ENCODE measurements at regions not wholly inside any gene's neighbourhood (a gene's known extent, or its start where the extent isn't known, plus 50 kb on each side); places are given as distances from the start of the nearest gene placed in this dataset.
A peak's percentile ranks its signal among the peaks of the same experiment; 100 is the strongest.

GRCh38 chr1:240000634-240001033 is 91.0 kb upstream of the FMN2 start:
- no peak for DNase-seq

DNA sequence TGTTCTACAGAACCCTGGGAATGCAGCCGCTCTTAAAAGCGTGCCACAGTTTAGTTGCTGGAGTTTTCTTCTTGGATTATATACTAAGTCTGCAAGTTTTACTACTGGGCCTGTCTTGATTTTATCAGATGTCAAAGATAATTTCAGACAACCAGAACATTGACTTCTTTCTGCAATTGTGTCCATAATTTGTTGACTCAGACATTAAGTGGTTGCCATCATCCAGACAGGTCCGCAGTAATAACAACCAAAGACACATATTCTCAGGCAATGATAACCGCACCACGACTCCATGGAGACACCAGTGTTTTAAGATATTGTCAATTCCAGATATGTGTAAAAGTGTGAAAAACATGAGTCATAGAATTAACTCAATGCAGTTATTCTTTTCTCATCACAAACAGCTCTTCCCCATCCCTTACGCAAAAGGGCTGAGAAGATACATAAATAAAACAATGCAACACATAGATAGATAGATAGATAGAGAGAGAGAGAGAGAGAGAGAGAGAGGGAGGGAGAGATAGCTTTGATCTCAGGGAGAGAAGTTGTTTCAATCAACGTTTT is 90.4 kb upstream of the FMN2 start:
- no peak for DNase-seq

DNA sequence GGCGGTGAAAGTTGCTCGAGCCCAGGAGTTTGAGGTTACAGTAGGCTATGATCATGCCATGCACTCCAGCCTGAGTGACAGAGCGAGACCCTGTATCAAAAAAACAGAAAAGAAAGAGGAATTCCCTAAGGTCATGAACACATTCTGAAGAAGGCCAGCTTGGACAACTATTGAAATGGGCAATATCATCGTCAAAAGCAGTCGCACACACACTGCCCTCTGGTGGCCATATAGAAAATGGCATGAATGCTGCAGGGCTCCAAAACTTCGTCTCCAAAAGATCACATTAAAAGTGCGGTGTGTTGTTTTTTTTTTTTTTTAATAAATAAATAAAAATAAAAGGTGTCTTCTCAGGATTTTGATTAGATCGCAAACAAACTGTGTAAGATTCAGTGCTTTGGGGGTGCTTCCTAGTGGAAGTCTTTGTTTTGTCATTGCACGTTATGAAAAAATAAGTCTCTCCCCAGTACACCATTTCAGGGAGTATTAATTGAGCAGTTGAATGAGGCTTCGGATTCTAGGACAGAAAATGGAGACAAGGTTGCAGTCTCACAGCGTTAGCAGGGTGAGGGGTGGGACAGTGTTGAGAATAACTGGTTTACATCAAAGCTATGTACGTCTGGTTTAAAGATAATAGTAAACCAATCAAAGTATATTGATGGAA is 87.5 kb upstream of the FMN2 start:
- DNase-seq: peak; percentile 14

GRCh38 chr1:240005997-240006650 is 85.6 kb upstream of the FMN2 start:
- no peak for DNase-seq

GRCh38 chr1:240008298-240008697 is 83.4 kb upstream of the FMN2 start:
- DNase-seq: no peak

DNA sequence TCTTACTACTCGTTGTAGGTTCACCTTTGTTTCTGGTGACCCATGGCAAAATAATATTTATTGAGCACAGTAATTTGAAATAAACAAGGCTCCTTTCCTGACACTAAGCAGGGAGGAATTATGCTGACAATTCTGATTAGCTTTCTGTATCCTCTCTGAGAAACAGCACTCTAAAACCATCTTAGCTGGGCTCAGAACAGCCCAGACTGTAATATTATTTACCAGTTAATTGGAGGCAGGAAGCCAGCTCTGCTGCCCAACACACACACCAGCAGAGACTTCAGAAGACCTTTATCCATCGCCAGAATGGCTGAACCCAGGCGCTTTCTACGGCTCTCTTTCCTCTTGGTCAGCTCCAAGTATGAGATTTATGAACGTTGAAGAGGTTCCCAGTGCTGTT is 77.6 kb upstream of the FMN2 start:
- DNase-seq: no peak

GRCh38 chr1:240018617-240019016 is 73.1 kb upstream of the FMN2 start:
- no peak for DNase-seq

- DNase-seq: no peak
Observed at GRCh38 chr1:240019524-240019923, 72.2 kb upstream of the FMN2 start.

- no peak for DNase-seq
Observed at GRCh38 chr1:240020871-240021270, 70.8 kb upstream of the FMN2 start.

GRCh38 chr1:240021709-240022108 is 70.0 kb upstream of the FMN2 start:
- no peak for DNase-seq

- DNase-seq: peak; percentile 27
Observed at GRCh38 chr1:240027059-240027462, 64.6 kb upstream of the FMN2 start.

GRCh38 chr1:240029418-240029817 is 62.3 kb upstream of the FMN2 start:
- DNase-seq: no peak

DNA sequence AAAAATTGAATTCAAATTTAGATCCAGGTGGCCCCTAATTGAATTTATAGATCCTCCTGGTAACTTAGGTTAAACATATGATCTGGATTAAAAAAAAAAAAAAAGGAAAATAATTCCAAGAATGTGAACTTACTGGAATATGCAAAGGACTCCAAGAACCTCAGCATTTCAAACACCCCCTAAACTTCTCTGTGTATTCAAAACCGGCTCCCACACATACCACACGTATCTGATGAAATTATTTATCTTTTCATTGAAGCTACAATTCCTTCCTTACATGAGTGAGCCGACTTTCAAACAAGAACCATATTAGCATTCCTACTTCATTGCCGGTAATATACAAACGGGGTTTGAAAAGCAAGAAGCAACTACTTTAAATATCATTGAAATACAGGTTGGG is 61.4 kb upstream of the FMN2 start:
- no peak for DNase-seq

DNA sequence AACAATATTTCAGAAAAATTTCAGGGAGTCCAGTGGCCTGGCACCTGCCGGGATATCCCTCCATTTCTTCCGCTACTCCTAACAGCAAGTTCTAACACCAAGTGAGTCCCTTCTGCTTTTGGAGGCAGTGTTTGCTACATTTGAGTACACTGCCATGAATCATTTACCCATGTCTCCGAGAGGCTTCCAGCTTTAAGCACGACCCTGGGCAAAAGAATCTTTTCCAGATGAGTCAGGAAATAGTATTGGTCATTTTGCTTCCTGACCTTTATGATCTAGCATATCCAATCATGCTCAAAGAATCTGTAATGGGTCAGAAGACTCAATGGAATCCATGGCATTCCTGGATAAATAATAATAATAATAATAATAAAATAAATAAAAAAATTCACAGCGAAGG is 60.7 kb upstream of the FMN2 start:
- DNase-seq: no peak

DNA sequence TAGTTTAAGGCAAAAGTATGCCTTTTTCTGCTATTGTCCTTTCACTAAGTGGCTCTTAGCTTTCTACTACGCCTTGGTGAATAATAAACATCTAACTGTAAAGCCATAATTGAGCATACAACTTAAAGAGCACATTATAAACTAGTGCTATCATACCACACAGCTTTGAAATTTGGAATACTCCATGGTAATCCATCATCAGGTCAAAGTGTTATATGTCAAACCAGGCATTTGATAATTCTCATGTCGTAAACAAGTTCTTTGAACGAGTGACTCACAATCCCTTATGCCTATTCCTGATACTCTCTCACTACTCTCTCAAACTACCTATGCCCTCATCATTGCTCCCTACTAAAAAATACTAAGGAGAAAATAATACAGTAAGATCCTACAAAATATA is 60.3 kb upstream of the FMN2 start:
- no peak for DNase-seq

DNA sequence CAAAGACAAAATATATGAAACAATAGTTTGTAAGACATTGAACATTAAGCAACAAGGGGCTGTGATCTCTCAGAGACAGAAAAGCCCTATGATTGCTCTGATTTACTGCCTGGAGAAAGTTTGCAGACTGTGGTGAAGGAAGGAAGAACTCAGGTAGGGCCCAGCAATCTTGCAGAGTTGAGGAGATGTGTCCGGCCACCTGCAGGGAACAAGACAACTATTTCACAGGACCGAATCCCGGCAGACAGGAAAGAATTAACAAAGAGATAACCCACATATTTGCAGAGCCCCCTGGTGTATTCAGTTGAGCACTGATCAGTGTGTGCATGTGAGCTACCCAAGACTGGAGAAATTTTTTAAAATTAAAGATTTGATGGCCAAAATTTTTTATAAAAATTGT is 58.3 kb upstream of the FMN2 start:
- no peak for DNase-seq

DNA sequence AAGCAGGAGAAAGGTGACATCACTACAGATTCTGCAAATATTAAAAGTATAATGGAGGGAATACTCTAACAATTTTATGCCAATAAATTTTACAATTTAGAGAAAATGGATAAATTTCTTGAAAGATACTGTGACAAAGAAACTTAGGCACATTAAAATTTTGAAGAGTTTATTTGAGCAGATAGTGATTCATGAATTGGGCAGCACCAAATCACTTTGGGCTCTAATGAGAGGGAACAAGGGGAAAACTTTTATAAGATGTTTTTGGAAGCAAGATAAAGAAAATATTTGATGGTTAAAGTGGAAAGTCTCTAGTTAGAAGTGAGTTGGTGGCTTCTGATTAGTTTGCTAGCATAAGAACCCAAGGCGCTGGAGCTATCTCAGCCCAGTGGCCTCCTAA is 55.2 kb upstream of the FMN2 start:
- no peak for DNase-seq

Data from stimulated activated CD4-positive, alpha-beta T cell treated with anti-CD3 and anti-CD28 coated beads, Interleukin-15, amount 100 ng/mL, for 24 hours (primary cell).